HG02759 (cell line): ENCODE measurements at regions not wholly inside any gene's neighbourhood (a gene's known extent, or its start where the extent isn't known, plus 50 kb on each side); places are given as distances from the start of the nearest gene placed in this dataset.
"Not testable (repeated sequence)": the region's sequence is repeated elsewhere in the genome, so short reads cannot be mapped to it uniquely, and the experiment has no call there.

ENCODE experiments used
- ATAC-seq: cut with Tn5 transposase; IDR thresholded peaks from one replicate; pipeline ENCODE4 v1.9.1; 2021; ENCODE audit warnings: mild to moderate bottlenecking, moderate library complexity; ENCODE audit not compliant: unreplicated experiment

DNA sequence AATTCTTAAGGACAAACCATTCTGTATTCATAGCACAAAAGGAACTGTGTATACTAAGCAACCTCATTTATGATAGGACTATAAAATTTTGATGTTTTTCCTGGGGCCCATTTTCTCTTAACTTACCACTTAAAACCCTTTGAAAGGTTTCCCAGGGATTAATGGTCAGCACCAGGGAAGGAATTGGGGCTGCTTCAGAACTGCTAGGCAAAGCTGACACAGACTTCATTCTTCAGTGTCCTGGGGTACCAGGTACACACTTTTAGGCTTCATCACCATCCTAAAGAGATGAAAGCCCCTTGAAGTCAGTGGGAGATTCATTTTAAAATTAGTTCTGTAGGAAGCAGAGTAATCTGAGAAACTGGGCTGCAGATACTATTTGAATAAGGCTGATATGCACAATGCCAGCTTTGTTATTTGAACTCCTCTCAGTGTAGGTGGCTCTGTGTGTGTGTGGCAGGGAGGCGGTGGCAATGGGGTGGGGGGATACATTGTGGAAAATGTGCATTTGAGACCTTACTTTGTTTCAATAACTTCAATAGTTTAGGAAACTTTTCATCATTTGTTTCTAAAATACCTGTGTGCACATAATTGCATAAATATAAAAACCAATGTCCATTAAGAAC, 329.3 kb upstream of the DCN start:
- no peak for ATAC-seq

DNA sequence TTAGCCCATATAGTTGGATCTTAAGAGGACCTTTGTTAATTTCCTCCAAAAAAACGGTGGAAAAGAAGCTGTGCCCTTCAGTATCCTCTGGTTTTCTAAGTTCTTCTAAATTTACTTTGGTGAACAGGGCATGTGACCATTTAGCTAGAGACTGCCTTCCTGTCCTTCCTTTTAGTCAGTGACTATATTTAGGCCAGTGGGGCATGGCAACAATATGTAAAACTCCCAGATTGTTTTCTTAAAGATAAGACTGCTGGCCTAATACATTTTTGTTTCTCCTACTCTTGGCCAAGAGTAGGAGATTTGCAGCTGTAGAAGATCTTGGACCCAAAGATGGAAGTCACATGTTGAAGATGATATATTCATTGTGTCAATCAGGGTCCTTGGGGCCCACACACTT, 325.1 kb upstream of the DCN start:
- no peak for ATAC-seq

DNA sequence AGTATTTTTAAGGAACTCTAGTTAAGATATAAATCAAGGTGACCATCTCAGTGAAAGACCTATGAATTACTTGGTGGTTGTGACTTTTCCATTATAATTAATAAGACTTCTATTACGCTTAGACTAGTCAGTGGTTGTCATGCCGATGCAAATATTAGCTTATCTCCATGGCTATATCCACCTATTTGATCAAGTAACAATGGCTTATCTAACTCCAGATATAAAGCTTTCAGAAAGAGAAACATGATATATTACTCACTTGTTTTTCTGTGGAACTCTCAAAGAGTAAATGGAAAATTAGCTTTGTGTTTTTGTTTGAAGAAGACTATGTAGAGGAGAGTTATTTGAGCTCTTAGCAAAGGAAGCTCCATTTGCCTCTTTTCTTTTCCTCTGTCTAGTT, 323.8 kb upstream of the DCN start:
- ATAC-seq: no peak

DNA sequence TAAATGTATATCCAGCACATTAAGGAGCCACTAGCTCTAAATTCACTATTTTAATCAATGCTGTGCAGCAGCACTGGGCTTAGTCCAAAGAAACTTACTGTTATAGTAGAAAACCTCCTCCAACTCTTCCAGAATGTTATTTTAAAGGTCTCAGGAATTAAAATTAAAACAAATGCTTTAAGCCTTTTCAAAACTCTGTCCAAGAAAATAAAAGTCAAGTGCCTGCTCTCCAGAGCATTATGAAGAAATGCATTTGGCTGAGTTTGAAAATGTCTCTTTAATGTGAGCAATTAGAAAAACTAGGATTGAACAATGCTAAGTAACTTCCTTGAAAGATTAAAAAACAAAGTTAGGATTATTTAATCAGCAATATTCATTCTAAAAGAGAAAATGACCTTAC, 322.4 kb upstream of the DCN start:
- no peak for ATAC-seq

DNA sequence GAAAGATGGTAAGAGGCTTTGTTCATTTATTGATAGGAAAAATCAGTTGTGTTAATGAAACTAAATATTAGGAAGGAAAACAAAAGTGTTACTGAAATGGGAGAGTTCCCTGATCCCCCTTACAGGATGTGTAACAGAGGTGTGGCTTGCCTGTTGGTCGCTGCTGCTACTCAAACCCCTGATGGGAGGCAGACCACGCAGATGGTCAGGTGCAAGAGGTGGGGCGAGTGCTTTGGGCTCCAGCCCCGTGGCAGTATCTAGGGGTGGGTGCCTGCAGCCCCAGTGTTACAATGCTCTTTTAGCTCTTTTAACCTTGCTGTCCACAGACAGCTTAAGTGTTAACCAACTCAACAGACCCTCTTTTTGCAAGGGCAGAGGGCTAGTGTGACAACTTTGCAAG, 319.6 kb upstream of the DCN start:
- no peak for ATAC-seq

DNA sequence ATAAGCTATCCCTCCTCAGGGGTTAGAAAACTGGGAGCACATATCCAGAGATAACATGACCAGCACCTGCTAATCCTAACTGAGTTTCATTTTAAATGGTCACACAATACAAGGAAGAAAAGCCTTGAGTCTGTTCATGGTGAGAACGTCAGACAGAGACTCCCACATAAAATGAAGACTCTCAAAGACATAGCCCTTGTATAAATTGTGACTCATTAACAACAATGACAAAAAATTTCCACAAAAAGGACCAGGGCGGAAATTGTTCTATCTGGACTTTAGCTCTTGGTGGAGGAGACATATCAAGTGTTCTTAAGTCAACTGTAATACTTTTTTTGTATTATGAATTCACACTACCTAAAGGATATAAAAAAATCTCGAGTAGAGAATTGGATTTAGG, 313.7 kb upstream of the DCN start:
- ATAC-seq: no peak

DNA sequence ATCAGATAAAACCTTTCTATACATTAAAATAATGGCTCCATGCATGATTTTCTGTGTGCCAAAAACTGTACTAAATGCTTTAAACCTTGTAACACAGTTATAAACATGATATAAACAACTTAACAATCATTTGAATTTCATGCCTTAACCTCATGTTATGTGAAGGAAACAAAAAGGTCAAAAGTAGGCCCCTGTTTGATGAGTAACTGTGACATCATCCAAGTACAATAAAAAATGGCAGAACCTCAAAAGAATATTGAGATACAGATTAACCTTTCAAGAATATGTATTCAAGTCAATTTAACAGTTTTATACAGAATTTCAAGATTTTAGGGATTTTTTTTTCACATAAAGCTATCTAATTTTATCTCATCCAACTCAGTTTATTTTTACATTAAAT, 310.7 kb upstream of the DCN start:
- no peak for ATAC-seq

DNA sequence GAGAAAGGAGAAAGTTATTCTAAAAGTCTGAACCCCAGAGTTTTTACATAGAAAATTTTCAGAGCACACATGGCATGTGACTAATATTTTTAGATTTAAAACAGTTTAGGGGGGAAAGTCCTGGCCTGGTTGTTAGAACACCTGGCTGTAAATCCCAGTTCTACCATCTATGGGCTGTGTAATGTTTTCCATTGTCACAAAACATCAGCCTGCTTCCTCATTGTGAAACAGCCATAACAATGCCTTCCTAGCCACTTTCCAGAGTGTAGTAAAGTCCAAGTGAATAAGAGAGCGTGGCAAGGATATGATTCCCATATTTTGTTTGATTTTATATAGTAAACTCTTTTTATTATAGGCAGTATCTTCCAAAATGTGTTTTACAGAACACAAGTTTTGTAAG, 310.0 kb upstream of the DCN start:
- ATAC-seq: no peak

DNA sequence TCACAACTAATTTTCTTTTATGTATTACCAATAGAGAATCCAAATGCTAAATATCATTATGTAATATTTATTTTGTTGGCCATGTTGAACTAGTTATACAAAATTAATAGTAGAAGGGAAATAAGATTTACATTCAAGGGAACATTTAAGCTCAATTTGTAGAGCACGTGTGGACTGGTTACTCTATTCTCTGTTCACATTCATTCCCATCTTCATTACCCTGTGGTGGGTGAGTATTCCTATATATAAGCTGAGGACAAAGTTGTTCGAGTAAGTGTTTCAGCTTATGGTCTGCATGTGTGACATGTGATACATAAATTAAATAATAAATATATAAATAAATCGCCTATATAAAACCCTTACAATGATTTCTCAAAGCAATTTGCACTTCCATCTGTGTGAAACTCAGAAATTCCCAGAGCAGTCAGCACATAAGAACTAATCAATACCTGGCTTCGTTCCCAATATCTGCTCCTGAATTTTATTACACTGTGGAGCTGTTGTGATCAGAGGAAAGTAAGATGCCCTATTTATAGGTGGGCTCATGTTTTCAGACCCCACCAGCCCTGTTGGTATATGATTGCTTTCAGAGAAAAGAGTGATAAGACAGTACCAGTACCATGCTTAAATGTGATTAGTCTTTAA, 308.2 kb upstream of the DCN start:
- no peak for ATAC-seq

DNA sequence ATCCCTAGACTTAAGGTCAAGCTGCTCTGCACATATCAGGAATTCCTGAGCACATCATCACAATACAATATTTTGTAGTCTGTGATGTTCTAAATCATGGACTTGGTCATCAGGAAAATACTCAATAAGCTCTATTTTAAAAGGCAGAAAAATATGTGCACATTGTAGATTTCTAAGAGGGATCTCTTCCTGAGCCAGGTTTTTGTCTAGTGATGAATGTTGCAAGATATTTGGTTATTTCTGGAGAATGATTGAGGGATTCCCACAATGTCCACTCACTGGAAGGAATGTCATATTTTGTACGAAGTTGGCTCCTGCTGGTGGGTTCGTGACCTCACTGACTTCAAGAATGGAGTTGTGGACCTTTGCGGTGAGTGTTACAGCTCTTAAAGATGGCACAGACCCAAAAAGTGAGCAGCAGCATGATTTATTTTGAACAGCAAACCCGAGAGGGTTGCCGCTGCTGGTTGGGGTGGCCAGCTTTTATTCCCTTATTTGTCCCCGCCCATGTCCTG, 300.9 kb upstream of the DCN start:
- no peak for ATAC-seq

DNA sequence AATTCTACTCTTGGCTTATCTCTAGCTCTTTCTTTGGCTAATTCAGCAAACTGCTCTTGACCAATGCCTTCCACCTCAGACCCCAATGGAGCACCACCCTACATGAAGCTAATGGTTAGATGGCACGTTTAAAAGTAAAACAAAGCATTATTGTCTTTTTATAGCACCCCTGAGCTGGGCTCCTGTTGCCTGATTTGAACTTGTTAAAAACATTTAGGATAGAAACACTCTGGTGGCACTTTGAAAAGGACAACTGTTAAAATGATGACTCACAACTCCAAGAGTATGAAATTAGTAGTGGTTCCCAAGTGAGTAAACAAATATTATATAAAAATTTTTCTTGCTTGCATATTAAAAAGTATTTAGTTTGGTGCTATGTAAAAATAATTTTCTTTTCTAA, 299.6 kb upstream of the DCN start:
- ATAC-seq: no peak

DNA sequence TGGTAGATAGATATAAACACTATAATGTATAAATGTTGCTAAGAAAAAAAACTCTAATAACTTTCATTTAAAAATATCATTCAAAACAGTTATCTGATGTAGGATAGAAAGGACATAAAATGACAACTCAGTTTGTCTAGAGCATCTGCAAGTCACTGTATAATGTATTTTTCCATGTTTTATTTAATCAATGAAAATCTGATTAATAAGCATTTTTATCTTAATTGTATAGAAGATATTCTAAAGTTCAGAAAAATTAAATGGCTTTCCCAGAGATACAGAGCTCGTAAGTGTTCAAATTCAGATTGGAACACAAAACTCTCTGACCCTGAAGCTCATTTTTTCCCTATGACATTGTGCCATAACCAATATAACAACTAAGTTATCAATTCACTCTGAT, 295.9 kb upstream of the DCN start:
- ATAC-seq: no peak

DNA sequence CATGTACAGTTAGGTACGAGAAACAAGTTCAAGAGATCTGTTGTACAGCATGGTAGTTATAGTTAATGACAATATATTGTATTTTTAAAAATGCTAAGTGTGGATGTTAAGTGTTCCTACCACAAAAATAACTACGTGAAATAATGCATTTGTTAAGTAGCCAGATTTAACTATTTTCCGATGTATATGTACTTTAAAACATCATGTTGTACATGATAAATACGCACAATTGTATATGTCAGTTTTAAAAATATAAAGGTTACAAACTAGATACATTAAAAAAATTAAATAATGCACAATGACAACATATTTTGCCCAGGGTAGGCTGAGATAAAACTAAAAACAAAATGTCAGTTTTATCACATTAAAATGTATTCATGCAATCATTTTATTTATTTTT, 285.1 kb upstream of the DCN start:
- ATAC-seq: no peak

DNA sequence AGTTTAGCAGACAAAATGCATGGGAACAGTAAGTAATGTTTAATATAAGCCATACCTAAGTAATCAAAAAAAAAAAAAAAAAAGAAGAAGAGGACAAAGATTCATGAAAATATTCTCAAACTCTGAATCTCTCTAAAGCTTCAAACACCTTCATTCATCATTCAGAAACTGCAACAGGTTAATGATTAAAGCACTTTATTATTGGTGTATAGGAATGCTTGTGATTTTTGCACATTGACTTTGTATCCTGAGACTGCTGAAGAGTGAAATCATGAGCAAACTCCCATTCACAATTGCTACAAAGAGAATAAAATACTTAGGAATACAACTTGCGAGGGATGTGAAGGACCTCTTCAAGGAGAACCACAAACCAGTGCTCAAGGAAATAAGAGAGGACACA, 278.4 kb upstream of the DCN start:
- ATAC-seq: no peak

DNA sequence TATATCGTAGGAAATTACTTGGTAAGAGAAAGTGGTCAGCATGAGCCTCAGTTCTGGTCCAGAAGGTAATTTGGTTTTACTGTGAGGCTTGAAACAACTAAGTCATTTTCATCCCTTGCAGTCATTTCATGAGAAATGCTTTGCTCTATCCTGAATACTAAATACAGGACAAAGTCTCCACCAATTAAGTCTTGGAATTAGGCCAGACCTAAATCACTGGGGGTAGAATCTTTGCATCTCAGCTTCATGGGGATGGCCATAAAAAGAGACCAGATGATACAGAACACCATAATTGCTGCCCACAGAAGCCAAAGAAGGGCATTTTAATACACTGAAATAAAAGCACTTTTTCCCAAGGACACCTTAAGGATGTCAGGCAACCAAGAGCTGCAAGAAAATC, 277.9 kb upstream of the DCN start:
- no peak for ATAC-seq

DNA sequence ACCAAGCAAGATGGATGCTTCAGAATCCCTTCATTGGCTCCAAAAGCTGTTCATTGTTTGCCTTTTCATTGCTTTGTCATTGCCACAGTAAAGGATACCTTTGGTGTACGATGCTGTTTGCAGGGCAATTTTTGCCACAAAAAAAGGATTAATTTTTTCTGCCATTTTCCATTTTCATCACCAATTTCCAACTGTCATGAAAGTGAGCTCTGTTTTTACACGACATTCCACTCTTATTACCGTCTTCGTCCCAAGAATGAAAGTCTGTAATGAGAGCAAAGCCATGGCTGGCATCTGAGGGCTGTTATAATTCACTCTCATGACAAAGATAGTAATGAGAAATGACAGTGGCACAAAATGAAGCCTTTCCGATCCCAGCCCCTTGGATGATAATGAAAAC, 272.7 kb upstream of the DCN start:
- no peak for ATAC-seq

DNA sequence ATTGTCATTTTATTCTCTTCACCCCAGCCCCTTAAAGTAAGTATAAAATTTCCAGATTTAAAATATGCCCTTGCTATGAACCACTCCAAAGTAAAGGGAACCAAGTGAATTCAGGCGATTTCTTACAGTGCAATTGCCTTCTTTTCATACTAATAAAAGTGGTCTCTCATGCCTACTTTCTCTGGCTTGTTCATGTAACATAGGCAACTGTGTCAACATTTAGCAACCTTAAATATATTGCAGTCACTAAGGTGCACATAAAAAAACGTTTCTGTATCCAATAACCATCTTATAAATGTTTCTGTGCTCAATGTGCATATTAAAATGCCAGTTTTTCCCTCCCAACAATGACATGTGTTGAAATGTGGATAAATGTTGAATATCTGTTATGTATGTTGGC, 271.6 kb upstream of the DCN start:
- no peak for ATAC-seq

DNA sequence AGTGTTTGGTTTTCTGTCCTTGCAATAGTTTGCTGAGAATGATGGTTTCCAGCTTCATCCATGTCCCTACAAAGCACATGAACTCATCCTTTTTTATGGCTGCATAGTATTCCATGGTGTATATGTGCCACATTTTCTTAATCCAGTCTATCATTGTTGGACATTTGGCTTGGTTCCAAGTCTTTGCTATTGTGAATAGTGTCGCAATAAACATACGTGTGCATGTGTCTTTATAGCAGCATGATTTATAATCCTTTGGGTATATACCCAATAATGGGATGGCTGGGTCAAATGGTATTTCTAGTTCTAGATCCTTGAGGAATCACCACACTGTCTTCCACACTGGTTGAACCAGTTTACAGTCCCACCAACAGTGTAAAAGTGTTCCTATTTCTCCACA, 269.8 kb upstream of the DCN start:
- ATAC-seq: not testable (repeated sequence)

DNA sequence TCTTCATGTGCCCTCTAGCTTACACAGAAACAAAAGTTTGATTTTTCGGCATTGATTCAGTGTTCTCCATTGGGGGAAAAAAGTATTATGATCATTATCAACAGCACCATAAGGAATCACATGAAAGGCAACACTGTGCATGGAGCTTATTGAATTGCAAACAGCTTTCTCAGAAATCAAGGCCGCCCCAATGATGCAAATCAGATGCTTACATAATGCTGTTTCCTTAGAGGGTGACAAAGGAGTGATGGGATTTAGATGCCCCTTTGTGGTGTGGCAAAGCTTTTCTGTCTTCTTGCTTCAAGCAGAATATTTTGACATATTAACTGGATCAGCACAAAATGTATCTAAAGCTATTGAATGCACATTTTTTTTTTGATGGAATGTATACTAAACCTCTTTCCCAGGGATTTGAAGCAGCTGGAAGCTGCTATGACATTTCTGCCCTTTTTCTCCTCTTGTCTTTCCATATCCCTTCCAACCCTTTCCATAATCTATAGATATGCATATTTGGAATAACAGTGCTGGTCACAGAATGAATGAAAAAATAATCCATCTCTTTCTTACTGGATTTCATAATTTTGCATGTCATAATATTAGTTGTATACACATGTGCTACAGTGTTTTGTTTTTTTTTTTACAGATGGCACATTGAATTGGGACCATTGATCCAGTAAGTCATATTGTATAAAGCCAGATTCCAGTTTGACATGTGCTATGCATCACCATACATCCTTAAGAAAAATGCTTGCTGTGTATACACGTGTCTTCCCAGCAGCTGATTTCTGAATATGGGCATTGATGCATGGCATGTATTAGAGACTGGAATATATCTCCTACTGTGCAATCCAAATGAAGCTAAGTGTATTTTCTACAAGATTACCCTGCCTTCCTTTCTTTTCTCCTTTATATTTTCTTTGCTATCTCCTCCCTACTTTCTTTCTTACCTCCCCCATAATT, 259.7 kb upstream of the DCN start:
- no peak for ATAC-seq

DNA sequence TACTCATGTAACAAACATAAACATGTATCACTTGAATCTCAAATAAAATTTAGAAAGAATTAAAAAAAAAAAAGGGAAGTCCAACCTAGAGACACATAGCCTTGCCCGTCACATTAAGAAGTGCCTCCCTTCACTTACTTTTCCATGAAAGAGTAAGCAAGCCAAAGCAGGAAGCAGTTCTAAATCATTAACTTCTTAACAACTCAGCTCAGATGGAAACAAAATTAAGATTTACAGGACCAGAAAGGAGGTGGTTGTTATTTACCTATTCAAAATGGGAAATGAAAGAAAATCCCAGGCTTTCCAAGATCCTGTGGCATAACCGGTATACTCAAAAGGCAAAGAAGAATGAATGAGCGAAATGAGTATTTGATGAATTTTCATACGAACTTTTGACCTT, 258.6 kb upstream of the DCN start:
- ATAC-seq: no peak

DNA sequence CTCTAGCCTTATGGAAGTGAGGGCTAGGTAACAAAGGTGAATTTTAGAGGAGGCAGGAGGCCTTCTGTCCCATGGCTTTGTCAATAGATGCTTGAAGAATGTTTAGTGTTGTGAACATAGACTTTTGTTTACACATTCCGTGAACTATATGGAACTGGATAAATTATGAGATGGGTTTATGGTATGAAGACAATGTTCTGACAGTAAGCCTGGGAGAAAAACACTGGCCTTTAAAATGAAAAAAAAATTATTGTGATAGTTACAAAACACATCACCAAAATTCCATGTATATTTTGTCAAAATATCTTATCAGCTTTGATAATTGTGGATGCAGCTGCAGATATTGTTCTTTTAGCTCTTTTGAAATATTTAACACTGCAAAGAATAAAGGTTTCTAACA, 251.5 kb upstream of the DCN start:
- no peak for ATAC-seq

DNA sequence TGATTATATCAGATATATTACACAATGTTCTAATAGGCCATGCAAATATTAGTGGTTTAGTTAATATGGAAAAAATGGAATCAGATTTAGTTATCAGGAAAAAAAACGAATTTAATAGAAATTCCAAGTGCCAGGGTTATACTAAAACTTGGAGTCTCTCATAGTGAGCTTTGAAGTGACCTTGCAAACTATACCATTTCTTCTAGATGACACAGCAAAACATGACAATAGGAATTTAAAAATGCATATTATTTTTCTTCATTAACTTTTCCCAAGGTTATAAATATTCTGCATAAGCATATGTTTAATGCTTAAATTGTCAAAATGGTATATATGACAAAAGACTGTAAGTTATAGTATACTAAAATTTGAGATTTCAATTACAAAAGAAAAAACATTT, 250.1 kb upstream of the DCN start:
- ATAC-seq: no peak
